ENCODE measurements at regions not wholly inside any gene's neighbourhood (a gene's known extent, or its start where the extent isn't known, plus 50 kb on each side); places are given as distances from the start of the nearest gene placed in this dataset.
A peak's percentile ranks its signal among the peaks of the same experiment; 100 is the strongest.
"Not testable (repeated sequence)": the region's sequence is repeated elsewhere in the genome, so short reads cannot be mapped to it uniquely, and the experiment has no call there.

DNA sequence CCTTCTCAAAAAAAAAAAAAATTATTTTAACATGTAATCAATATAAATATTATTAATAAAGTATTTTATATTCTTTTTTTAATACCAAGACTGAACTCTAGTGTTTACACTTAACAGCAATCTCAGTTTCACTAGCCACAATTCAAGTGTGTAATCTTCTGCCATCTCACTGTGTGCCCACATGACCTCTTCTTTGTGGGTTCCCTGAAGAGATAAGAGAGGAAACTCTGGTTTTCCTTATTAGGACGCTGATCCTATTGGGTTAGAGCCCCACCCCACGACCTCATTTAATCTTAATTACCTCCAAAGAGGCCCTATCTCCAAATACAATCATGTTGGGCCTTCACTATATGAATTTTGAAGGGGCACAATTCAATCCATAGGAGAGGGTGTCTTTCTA lies 177.6 kb downstream of the STK31 start:
- DNase-seq (ENCODE audit: low read depth), result no peak

DNA sequence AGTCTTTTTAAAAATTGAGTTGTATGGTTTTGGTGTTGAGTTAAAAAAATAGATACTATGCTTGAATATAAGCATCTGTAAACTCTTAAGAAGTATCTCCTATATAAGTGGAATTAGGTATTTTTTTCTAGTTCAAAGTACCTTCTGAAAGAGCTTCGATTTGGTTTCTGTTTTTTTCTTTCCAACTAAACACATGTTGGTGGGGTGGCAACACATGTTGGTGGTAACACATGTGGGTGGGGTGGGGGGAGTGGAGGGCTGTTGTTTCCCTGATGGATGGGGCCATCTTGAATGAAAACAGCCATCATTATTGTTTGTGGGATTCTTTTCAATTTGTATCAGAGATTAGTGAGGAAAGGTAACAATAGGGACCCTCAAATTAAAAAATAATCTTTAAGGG lies 178.9 kb downstream of the STK31 start:
- DNase-seq (ENCODE audit: low read depth), result no peak

DNA sequence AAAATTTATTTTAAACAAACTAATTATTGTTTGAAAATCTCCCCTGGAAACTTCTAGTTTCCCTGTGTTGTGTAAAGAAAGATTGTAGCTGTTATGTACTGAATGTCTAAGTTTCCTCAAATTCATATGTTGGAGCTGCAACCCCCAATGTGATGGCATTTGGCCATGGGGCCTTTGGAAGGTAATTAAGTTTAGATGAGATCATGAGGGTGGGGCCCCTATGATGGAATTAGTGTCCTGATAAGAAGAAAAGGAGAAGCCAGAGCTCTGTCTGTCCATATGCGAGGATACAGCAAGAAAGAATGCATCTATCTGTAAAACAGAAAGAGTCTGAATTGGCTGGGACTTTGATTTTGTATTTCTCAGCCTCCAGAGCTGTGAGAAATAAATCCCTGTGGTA lies 179.5 kb downstream of the STK31 start:
- DNase-seq (ENCODE audit: low read depth), result no peak

DNA sequence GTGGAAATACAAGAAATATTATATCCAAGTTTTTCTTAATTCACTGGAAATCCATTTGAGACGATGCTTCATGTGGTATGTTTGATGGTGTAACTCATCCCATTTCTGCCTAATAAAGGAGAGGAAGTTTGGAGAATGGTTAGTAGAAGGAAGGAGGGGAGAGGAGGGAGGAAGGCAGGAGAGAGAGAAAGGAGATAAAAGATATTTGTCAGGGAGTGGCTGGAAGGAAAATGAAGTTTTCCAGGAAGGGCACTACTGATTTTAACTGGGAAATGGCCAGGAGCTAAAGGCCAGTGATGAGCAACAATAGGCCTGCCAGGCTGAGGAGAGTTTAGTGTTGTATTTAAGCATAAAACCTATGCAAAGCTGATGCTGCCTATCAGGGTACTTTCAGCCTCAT lies 182.0 kb downstream of the STK31 start:
- DNase-seq (ENCODE audit: low read depth), result no peak

DNA sequence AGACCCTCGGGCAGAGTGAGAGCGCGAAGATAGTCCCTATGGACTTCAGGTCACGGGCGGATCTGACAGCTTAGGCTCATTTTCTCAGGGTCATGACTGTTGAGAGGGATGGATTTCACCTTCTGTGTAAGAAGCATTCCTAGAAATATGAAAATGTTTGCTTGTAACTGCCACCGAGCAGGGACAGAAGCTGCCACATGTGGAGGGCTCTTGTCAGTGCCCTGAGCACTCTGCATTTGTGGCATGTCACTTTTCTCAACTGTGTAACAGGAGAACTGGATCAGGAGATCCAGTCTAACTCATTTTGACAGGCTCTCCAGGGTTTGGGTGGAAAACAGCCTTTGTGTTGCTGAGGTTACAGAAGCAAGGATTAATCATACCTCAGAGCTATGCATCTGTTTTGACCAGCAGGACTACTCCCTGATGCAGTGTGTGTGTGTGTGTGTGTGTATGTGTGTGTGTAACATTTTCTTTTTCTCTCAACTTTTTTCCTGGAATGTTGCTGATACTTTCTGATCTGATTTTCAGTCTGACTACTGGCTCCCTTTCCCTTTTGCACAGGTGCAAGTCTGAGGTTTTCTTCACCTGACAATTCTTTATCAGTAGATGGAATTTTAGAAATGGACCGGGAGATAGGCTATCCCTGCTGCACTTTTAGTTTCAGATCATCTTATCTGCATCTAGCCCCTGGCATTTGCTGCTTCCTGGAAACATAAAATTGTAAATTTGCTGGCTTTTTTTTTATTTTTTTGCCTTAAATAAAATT lies 183.3 kb downstream of the STK31 start:
- peak; percentile 89 for DNase-seq (ENCODE audit: low read depth)

DNA sequence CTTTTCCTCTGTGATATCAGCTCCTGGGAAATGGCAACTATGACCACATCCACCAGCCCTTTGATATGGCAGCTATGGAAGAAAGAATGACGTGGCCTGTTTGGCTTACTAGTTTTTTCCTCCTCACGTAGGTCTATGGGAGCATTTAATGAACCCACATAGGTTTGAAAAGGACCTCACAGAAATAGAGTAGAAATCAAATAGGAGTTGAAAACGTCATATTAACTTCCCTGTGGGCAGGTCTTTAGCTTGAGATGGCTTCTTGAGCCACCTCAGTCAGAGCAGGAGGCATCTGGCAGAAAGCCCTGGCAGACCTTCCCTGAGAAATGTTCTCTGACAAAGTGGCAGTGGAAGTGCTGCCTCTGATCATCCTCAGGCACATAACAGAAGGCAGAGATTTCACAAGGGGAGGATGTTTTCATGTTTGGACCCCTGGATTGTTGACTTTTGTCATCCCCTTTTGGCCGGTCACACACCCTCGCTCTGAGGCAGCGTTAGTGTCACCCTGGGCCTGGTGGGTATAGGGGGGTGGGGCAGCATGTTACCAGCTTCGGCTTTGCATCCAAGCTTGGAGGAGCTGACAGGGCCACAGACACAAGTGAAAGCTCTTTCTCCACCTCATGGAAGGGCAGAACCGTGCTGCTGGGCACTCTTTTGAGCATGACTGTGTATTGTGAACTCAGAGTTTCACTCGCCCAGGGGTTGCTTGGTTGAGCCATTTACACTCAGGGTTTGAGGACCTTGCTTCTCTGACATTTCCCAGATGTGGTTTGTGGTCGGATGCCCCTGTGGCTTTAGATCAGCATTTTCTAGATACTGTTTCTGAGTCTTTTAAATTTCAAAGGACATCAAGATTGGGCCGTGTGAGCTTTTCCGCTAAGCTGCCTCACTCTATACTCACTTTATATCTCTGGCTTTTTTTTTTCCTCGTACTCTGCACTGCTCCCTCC lies 184.2 kb downstream of the STK31 start:
- peak; percentile 90 for DNase-seq (ENCODE audit: low read depth)

DNA sequence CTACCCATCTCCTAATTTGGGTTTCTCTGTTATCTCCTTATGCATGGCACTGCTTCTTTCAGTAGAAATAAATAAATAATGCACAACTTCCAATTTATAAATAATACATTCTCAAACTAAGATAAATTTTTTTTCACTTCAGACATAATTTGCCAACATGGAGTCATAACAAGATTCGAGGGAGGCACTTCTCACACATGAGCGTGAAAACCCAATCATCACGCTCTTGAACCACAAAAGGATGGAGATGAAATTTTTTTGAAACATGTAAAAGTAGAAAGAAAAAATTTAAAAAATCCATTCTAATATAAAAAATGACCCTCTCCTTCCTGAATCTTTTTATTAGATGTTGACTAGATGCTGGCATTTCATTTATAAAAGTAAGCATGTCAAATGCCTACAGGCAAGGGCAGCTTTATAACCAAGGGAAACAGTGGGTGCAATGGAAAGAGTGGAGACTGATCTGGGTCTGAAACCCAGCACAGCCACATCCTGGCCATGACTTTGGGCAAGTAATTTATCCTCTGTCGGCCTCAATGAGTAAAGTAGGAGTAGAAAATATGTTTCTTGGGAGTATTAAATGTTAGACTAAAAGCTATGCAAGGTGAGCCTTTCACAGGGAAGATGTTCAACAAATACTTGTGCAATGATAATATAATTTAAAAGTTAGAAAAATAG lies 185.0 kb downstream of the STK31 start:
- peak; percentile 40 for DNase-seq (ENCODE audit: low read depth)

DNA sequence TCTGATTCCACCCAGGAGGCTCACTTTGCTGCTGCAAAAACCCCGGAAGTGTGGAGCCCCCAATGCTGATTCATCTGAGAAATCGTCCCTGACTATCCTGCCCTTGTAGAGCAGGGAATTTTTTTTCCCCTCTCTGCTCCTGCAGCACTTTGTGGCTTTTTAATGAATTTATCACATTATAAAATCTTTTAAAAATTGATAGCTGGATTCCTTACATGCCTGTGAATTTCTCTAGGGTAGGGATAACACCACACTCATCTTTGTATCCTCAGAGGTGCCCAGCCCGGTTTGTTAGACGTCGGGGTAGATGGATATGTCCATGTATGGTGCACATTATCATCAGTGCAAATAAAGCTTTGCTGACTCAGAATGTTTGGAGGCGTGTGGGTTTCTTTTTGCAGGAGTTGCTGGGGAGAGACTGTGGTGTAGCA lies 185.7 kb downstream of the STK31 start:
- peak; percentile 82 for DNase-seq (ENCODE audit: low read depth)

DNA sequence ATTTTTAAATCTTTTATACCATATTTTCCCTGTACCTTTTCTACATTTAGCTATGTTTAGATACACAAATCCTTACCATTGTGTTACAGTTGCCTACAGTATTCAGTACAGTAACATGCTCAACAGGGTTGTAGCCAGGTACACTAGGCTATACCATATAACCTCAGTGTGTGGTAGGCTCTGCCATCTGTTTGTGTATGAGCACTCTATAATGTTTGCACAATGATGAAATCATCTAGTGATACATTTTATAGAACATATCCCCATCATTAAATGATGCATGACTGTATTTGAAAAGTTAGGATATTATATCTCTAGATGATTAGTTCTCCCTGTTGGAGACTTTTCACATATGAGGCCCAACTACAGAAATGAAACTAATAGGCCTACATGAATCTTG lies 188.6 kb downstream of the STK31 start:
- DNase-seq (ENCODE audit: low read depth), result no peak

DNA sequence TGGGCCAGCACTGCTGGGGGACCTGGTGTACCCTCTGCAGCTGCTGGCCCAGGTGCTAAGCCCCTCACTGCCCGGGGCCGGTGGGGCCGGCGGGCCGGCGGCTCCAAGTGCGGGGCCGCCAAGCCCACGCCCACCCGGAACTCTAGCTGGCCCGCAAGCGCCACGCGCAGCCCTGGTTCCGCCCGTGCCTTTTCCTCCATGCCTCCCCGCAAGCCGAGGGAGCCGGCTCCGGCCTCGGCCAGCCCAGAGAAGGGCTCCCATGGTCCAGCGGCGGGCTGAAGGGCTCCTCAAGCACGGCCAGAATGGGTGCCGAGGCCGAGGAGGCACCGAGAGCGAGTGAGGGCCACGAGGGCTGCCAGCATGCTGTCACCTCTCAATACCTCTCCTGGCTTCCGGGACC lies 194.9 kb downstream of the STK31 start:
- DNase-seq (ENCODE audit: low read depth), result not testable (repeated sequence)

DNA sequence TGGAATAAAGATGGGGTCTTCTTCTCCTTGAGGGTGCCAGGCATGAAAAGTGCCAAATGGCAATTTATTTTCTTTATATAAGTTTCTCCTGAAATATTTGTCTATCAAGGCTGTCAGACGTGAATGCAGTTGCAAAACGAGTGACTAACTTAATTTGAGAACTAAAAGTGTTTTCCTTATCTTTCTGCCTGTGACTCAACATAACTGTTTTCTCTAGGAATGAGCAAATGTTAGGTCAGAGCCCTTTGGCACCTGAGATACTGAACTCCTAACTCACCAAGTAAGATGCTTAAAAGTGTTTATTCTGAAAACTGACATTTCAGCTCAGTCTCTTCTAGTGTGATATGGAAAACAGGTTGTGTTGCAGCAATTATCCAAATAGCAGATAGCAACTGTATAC lies 197.0 kb downstream of the STK31 start:
- peak; percentile 66 for DNase-seq (ENCODE audit: low read depth)

DNA sequence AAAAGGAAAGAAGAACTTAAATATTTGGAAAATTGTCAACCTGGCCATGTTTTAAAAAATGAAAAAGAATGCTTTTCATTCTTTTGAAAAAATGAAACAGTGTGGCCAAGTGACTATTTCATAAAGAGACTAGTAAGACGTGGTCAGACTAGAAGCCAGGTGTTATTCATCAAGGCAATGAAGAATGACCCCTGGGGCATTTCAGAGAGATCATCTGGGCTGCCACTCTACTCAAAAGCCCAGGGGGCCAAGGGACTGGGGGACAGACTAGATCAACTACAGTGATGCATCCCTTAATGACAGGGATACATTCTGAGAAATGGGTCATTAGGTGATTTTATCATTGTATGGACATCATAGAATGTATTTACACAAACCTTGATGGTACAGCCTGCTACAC lies 199.4 kb downstream of the STK31 start:
- DNase-seq (ENCODE audit: low read depth), result no peak

DNA sequence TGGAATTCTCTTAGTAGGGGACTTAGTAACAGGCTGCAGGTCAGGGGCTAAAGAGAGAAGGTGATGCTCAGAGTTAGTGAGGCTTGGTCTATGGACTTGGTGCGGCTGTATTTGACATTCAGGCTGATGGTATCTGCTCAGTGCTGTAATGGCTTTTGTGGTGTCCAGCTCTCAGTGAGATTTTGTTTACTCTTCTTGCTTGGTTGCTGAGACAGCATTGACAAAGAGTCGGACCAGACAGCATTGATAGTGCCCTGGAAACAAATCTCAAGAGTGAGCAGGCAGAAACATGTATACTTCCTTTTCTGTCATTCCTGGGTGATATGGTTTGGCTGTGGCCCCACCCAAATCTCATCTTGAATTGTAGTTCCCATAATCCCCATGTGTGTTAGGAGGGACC lies 202.0 kb downstream of the STK31 start:
- no peak for DNase-seq (ENCODE audit: low read depth)

DNA sequence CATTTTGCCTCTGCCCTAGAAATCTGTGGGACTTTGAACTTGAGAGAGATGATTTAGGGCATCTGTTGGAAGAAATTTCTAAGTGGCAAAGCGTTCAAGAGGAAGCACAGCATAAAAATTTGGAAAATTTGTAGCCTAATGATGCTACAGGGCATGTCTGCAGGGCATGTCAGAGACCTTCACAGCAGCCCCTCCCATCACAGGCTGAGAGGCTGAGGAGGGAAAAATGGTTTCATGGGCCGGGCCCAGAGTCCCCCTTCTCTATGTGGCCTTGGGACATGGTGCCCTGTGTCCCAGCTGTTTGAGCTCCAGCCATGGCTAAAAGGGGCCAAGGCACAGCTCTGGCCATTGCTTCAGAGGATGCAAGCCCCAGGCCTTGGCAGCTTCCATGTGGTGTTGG lies 203.0 kb downstream of the STK31 start:
- DNase-seq (ENCODE audit: low read depth), result no peak

DNA sequence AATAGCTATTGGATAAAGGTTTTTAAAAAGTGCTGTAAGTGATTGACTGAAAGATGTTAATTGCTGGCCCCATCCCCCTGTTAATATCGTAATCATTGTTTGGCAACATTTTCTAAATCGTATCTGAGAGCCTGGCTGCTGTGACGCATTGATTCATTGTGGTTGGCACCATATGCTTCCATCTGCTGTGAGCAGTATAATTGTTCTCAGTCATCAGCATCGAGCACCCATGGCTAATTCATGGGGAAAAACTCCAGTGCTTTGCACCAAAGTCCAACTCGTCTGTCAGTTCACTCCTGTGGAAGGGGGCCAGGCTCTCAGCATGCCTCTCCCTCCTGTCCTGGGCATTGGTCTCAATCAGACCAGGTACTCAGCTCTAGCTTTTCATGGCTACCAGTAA lies 205.2 kb downstream of the STK31 start:
- DNase-seq (ENCODE audit: low read depth), result peak; percentile 7

DNA sequence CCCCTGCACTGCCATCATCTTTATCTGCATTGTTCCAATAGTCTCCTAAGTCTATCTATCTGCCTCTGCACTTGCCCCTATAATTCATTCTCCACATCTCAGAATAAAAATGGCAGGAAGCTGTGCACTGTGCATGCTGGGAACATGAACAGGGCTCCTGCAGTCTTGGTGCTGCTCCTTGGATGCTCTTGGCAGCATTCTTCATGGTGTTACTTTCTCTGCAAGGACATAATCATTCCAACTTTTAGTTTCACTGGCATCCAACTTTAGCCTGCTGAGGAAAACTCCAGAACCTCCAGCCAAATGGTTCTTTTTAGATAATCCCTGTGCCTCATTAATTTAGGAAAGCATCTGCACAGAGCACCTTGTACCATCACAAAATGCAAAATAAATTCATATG lies 208.3 kb downstream of the STK31 start:
- no peak for DNase-seq (ENCODE audit: low read depth)

DNA sequence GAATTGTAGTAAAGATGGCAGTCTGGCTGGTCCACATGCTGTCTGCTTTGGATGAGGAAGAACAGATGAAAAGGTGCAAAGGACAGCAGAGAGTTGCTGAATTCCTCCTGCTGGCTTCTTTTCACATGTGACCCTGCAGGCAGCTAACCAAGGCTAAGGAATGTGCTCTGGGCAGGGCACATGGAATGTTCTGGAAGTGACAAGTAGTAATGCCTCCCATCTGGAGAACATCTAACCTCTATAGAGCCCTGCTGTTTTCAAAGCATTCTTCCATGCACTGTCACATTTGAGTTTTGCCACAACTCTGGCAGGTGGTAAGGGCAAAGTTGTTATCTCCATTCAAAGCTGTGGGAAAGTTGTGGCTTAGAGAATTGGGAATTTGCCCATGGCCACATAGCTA lies 208.8 kb downstream of the STK31 start:
- peak; percentile 72 for DNase-seq (ENCODE audit: low read depth)

DNA sequence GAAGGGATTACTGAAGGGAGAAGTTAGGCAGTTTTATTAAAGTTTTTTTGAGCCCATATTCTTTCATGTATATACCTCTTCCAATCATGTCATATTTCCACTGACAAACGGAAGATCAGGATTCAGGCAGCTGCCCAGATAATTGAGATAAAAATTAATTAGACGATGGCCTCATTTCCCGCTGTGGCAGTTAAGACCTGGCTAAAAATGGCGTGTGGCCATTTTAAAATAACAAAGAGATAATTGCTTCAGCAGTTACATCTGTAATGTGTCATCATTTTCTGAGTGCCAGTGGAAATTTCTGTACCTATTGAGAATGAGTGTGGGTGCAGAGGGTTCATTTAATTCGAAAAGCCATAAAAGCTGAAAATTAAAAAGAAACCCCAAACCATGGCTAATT lies 215.1 kb downstream of the STK31 start:
- DNase-seq (ENCODE audit: low read depth), result no peak

DNA sequence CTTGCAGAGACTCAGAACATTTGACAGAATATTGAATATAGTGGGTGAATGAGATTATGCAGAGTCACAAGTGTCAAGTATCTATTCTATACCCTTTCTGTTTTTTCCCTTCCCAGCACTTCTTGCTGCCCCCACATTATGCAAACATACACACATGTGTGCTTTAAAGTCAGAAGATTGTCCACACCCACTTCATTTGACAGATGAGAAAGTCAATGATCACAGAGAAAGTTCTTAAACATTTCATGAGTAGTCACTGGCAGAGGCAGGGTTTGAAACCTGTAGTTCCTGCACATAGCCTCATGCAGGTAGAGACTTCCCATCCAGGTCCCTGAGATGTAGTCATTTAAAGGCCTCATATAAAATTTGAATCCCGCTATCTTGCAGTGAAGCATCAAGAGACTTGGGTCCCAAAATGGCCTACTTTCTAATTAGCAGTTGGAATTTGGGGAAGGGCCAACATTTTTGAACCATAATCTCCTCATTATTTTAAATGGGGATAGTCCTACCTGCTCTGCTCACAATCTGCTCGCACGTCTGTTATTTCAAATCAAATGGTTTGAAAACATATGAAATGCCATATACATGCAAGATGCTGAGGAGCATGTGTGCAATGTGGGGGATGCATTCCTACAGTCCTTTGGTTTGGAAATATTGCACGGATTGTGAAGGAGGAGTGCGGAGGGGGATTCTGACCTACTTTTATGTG lies 217.8 kb downstream of the STK31 start:
- DNase-seq (ENCODE audit: low read depth), result no peak

DNA sequence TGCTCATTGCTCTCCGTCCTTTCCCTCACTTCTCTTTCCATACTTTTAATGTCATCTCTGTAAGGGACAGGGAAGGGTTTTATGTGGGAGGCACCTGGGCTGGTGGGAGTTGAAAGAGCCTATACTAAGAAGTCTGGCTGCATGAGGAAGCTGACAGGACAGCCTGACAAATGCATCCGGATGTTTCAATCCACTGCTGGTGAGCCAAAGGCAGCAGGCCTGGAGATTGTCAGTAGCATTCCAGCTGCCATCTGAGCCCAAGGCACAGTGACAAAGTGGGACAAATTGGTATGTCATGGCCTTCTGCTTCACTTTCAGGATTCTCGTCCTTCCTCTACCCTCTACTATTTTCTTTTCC lies 218.4 kb downstream of the STK31 start:
- no peak for DNase-seq (ENCODE audit: low read depth)

DNA sequence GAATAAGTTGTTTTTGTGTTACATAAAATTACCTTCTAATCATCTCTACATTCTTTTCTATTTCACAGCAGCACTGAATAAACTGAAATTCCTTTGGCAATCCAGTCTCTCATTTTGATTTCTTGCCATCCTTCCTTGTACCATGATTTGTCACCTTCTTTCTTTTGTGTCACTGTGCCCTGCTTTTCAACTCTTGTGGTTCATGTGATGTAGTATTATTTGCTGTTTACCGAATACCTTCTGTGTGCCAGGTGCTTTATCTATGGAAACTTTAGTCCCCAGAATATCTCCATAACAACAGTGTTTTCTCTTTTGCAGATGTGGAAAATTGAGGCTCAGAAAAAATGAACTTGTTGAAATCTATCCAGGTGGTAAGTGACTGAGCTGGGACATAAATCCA lies 220.3 kb downstream of the STK31 start:
- no peak for DNase-seq (ENCODE audit: low read depth)

DNA sequence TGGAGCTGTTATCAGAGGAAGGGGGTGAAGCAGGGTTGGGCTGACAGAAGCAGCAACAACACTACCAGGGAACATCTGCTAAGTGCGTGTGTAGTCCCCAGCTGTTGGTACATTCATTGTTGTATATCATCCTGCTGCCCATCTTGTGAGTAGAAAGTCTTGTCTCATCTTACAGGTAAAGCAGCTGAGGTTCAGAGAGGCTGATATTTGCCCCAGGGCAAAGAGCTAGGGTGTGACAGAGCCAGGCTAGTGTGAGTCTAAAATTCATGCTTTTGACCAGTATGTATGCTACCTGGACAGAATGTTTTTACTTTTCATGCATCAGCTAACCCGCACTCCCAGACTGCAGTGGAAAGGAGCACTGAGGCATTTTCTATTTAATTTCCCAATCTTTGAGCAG lies 221.6 kb downstream of the STK31 start:
- no peak for DNase-seq (ENCODE audit: low read depth)

Data from M059J (cell line).